ENCODE measurements at regions not wholly inside any gene's neighbourhood (a gene's known extent, or its start where the extent isn't known, plus 50 kb on each side); places are given as distances from the start of the nearest gene placed in this dataset.

- whole genome bisulfite sequencing, 2 donors = 89 to 91% methylated on average over 11 of the region's 11 CpGs
- TF ChIP-seq POLR2A (IDR thresholded peaks at IDR 0.05) (no peak), POLR2AphosphoS5 (IDR thresholded peaks at IDR 0.05) (no peak), EP300 (IDR thresholded peaks at IDR 0.05) (no peak)
- TF ChIP-seq, protein P1, sequence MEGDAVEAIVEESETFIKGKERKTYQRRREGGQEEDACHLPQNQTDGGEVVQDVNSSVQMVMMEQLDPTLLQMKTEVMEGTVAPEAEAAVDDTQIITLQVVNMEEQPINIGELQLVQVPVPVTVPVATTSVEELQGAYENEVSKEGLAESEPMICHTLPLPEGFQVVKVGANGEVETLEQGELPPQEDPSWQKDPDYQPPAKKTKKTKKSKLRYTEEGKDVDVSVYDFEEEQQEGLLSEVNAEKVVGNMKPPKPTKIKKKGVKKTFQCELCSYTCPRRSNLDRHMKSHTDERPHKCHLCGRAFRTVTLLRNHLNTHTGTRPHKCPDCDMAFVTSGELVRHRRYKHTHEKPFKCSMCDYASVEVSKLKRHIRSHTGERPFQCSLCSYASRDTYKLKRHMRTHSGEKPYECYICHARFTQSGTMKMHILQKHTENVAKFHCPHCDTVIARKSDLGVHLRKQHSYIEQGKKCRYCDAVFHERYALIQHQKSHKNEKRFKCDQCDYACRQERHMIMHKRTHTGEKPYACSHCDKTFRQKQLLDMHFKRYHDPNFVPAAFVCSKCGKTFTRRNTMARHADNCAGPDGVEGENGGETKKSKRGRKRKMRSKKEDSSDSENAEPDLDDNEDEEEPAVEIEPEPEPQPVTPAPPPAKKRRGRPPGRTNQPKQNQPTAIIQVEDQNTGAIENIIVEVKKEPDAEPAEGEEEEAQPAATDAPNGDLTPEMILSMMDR (IDR thresholded peaks at IDR 0.05) = no peak
- intact Hi-C loops (cut with DNase I) = no loop called here
- DNase-seq = no peak
- Histone ChIP-seq H3K27ac (no peak overlapping the region), H3K4me1 (no peaks in the 10 kb centered on the region), H3K9me3 (no peaks in the 10 kb centered on the region), H3K27me3 (no peaks in the 10 kb centered on the region), H3K4me3 (no peak overlapping the region), H3K36me3 (no peaks in the 10 kb centered on the region)
These were observed 114.9 kb downstream of the PDCL3 start for GRCh38 chr2:100677611-100678185.

DNA sequence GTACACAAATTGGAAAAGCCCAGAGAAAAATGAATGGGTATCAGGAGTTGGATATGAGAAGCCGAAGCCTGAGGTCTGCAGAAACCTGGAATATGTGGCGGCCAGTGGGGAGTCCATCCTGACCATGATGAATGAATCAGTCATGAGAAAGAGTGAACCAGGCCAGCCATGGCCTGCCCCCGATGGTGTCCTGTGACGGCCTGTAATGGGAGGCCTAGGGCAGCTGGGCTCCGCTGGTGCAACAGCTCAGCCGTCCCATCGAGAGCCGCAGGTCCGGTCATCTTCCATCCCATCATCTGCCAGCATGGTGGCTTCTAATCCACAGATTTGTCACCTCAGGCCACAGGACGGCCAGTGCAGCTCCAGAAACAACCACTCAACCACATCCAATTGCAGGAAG lies 116.4 kb downstream of the PDCL3 start:
- Histone ChIP-seq H3K36me3 (no peaks in the 10 kb centered on the region), H3K4me1 (no peaks in the 10 kb centered on the region), H3K27me3 (no peaks in the 10 kb centered on the region), H3K9me3 (peaks cover 0 to 4% (median 0%) of the 10 kb centered on the region in 4 donors), H3K4me3 (no peak overlapping the region), H3K27ac (no peak overlapping the region)
- DNase-seq = no peak
- 93 to 97% methylated on average over 10 of the region's 10 CpGs for WGBS, 2 donors
- intact Hi-C loops (cut with DNase I) = no loop called here
- no peak for TF ChIP-seq POLR2AphosphoS5 (IDR thresholded peaks at IDR 0.05)
- TF ChIP-seq POLR2A (IDR thresholded peaks at IDR 0.05) = no peak
- no peak for TF ChIP-seq EP300 (IDR thresholded peaks at IDR 0.05)
- TF ChIP-seq, protein P1 (IDR thresholded peaks at IDR 0.05) = no peak

- WGBS, 2 donors = 89 to 90% methylated on average over 7 of the region's 7 CpGs
- Histone ChIP-seq H3K4me1 (no peaks in the 10 kb centered on the region), H3K27ac (no peak overlapping the region), H3K4me3 (no peak overlapping the region), H3K9me3 (peaks cover 0 to 4% (median 1%) of the 10 kb centered on the region in 4 donors), H3K27me3 (no peaks in the 10 kb centered on the region), H3K36me3 (no peaks in the 10 kb centered on the region)
- intact Hi-C loops (cut with DNase I) = no loop called here
- no peak for DNase-seq
- TF ChIP-seq, protein P1 (IDR thresholded peaks at IDR 0.05) = no peak
- no peak for TF ChIP-seq EP300 (IDR thresholded peaks at IDR 0.05)
These were observed 119.7 kb downstream of the PDCL3 start for GRCh38 chr2:100682536-100682935.

DNA sequence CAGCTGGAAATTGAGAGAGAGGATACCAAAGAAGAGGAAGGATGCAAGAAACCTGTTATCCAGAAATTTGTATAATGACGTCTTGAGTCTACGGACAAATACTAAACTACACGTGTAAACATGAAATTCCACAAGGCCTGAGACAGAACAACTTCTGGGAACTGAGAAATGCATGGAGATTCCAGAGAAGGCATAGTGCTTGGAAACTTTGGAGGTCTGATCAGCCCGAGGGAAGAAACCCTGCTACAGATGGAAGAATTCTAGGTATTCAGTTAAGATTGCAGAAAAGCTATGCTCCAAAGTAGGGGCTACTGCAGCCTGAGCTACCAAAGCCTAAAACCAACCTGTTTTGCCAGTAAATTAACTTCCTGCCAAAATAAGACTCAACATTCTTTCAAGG lies 120.4 kb downstream of the PDCL3 start:
- 90 to 93% methylated on average over 4 of the region's 4 CpGs for WGBS, 2 donors
- H3K4me1 ChIP-seq = no peaks in the 10 kb centered on the region
- H3K27me3 ChIP-seq = no peaks in the 10 kb centered on the region
- intact Hi-C loops (cut with DNase I) = no loop called here
- H3K36me3 ChIP-seq = no peaks in the 10 kb centered on the region
- H3K27ac ChIP-seq = no peak overlapping the region
- TF ChIP-seq POLR2AphosphoS5 (IDR thresholded peaks at IDR 0.05) = no peak
- TF ChIP-seq, protein P1 (IDR thresholded peaks at IDR 0.05) = no peak
- TF ChIP-seq POLR2A (IDR thresholded peaks at IDR 0.05) = no peak
- TF ChIP-seq EP300 (IDR thresholded peaks at IDR 0.05) = no peak
- no peak overlapping the region for H3K4me3 ChIP-seq
- peaks cover 0 to 4% (median 1%) of the 10 kb centered on the region in 4 donors for H3K9me3 ChIP-seq
- no peak for DNase-seq

GRCh38 chr2:100691846-100692245 lies 128.1 kb upstream of the NPAS2 start:
- H3K4me3 ChIP-seq = no peak overlapping the region

More at GRCh38 chr2:100691846-100692245, 128.1 kb upstream of the NPAS2 start:
- H3K27me3 ChIP-seq = no peaks in the 10 kb centered on the region
- intact Hi-C loops (cut with DNase I) = no loop called here
- TF ChIP-seq, protein P1 (IDR thresholded peaks at IDR 0.05) = no peak
- TF ChIP-seq EP300 (IDR thresholded peaks at IDR 0.05) (no peak), POLR2AphosphoS5 (IDR thresholded peaks at IDR 0.05) (no peak), POLR2A (IDR thresholded peaks at IDR 0.05) (no peak)
- H3K9me3 ChIP-seq = peaks cover 0 to 5% (median 3%) of the 10 kb centered on the region in 4 donors
- DNase-seq = no peak
- no peaks in the 10 kb centered on the region for H3K36me3 ChIP-seq
- no peak overlapping the region for H3K27ac ChIP-seq
- WGBS, 2 donors = 80 to 83% methylated on average over 3 of the region's 3 CpGs
- H3K4me1 ChIP-seq = no peaks in the 10 kb centered on the region
